Mesendoderm (in vitro differentiated cells): ENCODE measurements at regions not wholly inside any gene's neighbourhood (a gene's known extent, or its start where the extent isn't known, plus 50 kb on each side); places are given as distances from the start of the nearest gene placed in this dataset.
A peak's percentile ranks its signal among the peaks of the same experiment; 100 is the strongest.
"Not testable (repeated sequence)": the region's sequence is repeated elsewhere in the genome, so short reads cannot be mapped to it uniquely, and the experiment has no call there.

ENCODE experiments used
- DNase-seq: peaks from one replicate; pipeline ENCODE4 v3.0.0; 2013
- H2AK5ac ChIP-seq: 2 replicates; pipeline ENCODE4 v1.6.1; 2013; ENCODE audit warnings: low read length, inconsistent platforms
- H2BK120ac ChIP-seq: 2 replicates; pipeline ENCODE4 v1.6.1; 2013; ENCODE audit warnings: low read depth, mild to moderate bottlenecking, low read length, moderate library complexity, mixed read lengths
- H2BK15ac ChIP-seq: replicated peaks from 2 replicates; pipeline ENCODE4 v1.6.1; 2013; ENCODE audit warnings: low read depth, mild to moderate bottlenecking, moderate library complexity
- H2BK5ac ChIP-seq: 2 replicates; pipeline ENCODE4 v1.6.1; 2013; ENCODE audit warnings: low read length, inconsistent platforms
- H3K18ac ChIP-seq: 2 replicates; pipeline ENCODE4 v1.6.1; 2013; ENCODE audit warnings: mild to moderate bottlenecking, low read length, mixed read lengths
- H3K23ac ChIP-seq: one replicate; pipeline ENCODE4 v1.6.1; 2013; ENCODE audit warnings: low read length
- H3K27ac ChIP-seq: 2 replicates; pipeline ENCODE4 v1.5.1; 2013; ENCODE audit warnings: low read depth, mild to moderate bottlenecking, inconsistent platforms, low read length, moderate library complexity
- H3K27me3 ChIP-seq: 2 replicates; pipeline ENCODE4 v1.6.1; 2013; ENCODE audit warnings: low read length, control low read depth, mild to moderate bottlenecking, inconsistent platforms; ENCODE audit not compliant: insufficient read depth, poor library complexity
- H3K36me3 ChIP-seq: 2 replicates; pipeline ENCODE4 v1.6.1; 2013; ENCODE audit warnings: low read length, inconsistent platforms; ENCODE audit not compliant: control insufficient read depth, insufficient read depth
- H3K4ac ChIP-seq: one replicate; pipeline ENCODE4 v1.6.1; 2013; ENCODE audit warnings: low read depth, mild to moderate bottlenecking, low read length, moderate library complexity
- H3K4me1 ChIP-seq: 2 replicates; pipeline ENCODE4 v1.6.1; 2013; ENCODE audit warnings: low read depth, low read length, inconsistent platforms; ENCODE audit not compliant: control insufficient read depth
- H3K4me2 ChIP-seq: 2 replicates; pipeline ENCODE4 v1.6.1; 2013; ENCODE audit warnings: low read length
- H3K4me3 ChIP-seq: 2 replicates; pipeline ENCODE4 v1.5.1; 2013; ENCODE audit warnings: mild to moderate bottlenecking, low read length
- H3K56ac ChIP-seq: one replicate; pipeline ENCODE4 v1.6.1; 2013; ENCODE audit warnings: low read length
- H3K79me1 ChIP-seq: 2 replicates; pipeline ENCODE4 v1.6.1; 2013; ENCODE audit warnings: low read length, inconsistent platforms
- H3K79me2 ChIP-seq: 2 replicates; pipeline ENCODE4 v1.6.1; 2013; ENCODE audit warnings: mild to moderate bottlenecking, low read length; ENCODE audit not compliant: control insufficient read depth, insufficient read depth
- H3K9ac ChIP-seq: 2 replicates; pipeline ENCODE4 v1.6.1; 2013; ENCODE audit warnings: low read length, inconsistent platforms
- H4K5ac ChIP-seq: one replicate; pipeline ENCODE4 v1.6.1; 2013; ENCODE audit warnings: low read length
- H4K8ac ChIP-seq: one replicate; pipeline ENCODE4 v1.6.1; 2013; ENCODE audit warnings: low read depth, mild to moderate bottlenecking, control low read depth, low read length, moderate library complexity
- WGBS: extraction: QIAGEN DNeasy Blood & Tissue Kit; methylation state at CpG from one replicate; pipeline ENCODE4 v1.1.7; 2013; ENCODE audit warnings: low lambda C conversion rate, missing lambda C conversion rate; ENCODE audit not compliant: insufficient coverage; ENCODE audit errors: extremely low coverage; 5-methylcytosine and 5-hydroxymethylcytosine counted together

DNA sequence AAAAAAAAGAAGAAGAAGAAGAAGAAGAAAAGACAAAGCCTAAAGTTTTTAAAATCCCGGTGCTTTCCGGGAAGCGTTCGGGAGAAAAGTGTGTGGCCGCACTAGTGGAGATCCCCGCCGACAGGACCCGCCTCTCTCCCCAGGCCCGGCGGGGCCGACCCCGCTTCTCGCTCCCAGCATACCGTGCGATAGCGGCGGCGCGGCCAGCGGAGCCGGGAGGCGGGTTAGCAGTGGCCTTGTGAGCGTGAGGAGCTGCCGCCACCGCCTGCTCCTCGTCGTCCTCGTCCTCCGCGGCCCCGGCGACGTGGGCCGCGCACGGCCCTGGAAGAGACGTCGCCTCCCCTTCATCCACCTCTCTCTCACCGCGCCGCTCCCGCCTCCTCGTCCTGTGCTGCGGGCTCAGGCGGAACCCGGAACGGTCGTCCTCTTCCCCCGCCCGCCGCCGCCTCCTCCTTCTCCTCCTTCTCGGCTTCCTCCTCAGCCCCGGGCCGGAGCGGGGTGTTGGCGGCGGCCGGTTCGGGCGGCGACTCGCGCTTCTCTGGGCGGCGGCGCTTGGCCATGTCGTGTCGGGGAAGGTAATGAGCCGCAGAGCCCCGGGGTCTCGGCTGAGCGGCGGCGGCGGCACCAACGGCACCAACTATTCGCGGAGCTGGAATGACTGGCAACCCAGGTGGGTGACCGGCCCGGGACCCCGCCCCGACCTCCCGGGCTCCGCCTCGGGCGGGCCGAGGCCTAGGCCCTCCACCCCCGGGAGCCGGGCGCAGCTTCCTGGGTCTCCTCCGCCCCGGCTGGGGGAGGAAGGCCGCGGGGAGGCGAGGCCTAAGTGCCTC is 62.6 kb upstream of the CDR2 start:
- H2AK5ac ChIP-seq, H2BK15ac ChIP-seq, H2BK5ac ChIP-seq, H4K8ac ChIP-seq, H3K23ac ChIP-seq, H3K4me1 ChIP-seq, H3K79me1 ChIP-seq, H4K5ac ChIP-seq, H3K36me3 ChIP-seq, H3K27me3 ChIP-seq, H2BK120ac ChIP-seq, H3K4me2 ChIP-seq, H3K79me2 ChIP-seq: not testable (repeated sequence)
- Histone ChIP-seq H3K9ac (peak overlapping the region; percentile 86), H3K56ac (peak overlapping the region; percentile 96), H3K18ac (peak overlapping the region; percentile 97), H3K4ac (peak overlapping the region; percentile 6), H3K27ac (peak overlapping the region; percentile 98), H3K4me3 (peak overlapping the region; percentile 59)
- WGBS = no CpG with 5 or more reads among the region's 96 CpGs
- DNase-seq = peak; percentile 86

DNA sequence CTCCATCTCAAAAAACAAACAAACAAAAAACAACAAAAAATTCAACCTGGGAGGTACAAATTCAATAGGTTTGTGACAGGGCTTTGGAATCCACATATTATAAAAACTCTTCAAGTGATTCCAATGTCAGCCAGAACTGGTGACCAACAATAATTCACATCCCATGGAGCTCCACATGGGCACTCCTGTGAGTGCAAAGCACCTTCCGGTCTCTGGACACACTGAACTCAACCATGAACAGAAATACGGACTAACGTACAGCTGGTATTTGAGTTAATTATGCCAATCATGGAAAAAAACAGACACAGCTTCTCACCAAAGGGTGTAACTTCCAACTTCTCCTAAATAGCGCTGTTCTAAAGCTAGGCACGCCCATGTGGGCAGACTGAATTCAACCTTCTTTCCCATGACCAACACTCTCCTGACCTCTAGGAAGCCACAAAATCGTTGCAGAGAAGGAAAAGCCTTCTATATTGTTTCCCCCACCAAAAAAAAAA is 62.0 kb upstream of the CDR2 start:
- H3K4me3 ChIP-seq, H3K56ac ChIP-seq, H2BK120ac ChIP-seq, H3K4ac ChIP-seq, H3K27ac ChIP-seq, H3K23ac ChIP-seq, H3K18ac ChIP-seq, H3K4me1 ChIP-seq, H3K27me3 ChIP-seq, H3K36me3 ChIP-seq, H3K4me2 ChIP-seq, H2AK5ac ChIP-seq, H4K5ac ChIP-seq, H4K8ac ChIP-seq, H3K9ac ChIP-seq, H3K79me2 ChIP-seq, H3K79me1 ChIP-seq, H2BK5ac ChIP-seq, H2BK15ac ChIP-seq, DNase-seq: not testable (repeated sequence)
- WGBS = no CpG with 5 or more reads among the region's 6 CpGs

DNA sequence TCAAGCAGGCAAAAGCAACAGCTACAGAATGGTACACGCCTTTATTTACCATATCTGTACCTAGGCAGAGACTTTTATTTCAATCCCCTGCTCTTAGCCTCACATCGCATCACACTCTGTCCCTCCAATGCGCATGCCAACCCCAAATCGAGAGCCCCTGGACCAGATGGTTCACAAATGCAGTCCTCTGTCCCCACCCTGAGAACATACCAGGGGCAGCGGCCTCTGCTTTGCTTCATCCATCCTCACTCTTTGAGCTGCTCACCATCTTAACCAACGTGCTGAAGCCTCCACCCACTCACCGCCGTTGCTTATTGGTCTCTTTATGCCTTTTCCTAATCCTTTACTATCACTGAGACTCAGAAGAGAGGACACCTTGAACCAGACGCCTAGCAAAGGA is 56.9 kb upstream of the CDR2 start:
- H3K27me3 ChIP-seq, H4K8ac ChIP-seq, DNase-seq, H3K36me3 ChIP-seq, H3K27ac ChIP-seq, H3K4me2 ChIP-seq, H3K79me1 ChIP-seq, H3K4ac ChIP-seq, H3K9ac ChIP-seq, H3K18ac ChIP-seq, H2BK15ac ChIP-seq, H3K23ac ChIP-seq, H2AK5ac ChIP-seq, H3K4me3 ChIP-seq, H2BK120ac ChIP-seq, H2BK5ac ChIP-seq, H3K4me1 ChIP-seq, H3K79me2 ChIP-seq, H4K5ac ChIP-seq, H3K56ac ChIP-seq: not testable (repeated sequence)
- no CpG with 5 or more reads among the region's 9 CpGs for WGBS

DNA sequence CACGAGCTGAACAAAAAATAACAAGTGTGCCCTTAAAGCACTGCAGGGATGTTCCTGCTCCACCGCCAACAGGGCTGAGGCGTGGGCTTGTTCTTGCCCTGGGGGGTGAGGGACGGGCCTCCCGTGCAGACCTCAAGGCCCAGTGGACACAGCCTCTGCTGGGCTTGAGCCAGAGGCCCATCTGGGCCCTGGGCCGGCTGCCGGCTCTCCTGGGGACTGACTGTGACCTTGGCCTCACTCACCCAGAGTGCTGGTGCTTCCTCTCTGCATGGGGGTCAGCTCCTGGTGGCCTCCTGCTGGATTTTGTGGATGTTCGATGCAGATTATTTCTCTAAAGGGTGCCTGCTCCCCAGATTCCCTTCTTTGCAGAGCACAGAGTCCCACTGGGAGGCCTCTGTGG is 54.2 kb upstream of the CDR2 start:
- no peak overlapping the region for H3K4me2 ChIP-seq
- H2BK5ac ChIP-seq = no peak overlapping the region
- no CpG with 5 or more reads among the region's 8 CpGs for WGBS
- DNase-seq = no peak
- H3K9ac ChIP-seq = no peak overlapping the region
- H3K79me1 ChIP-seq = no peaks in the 10 kb centered on the region
- H2BK120ac ChIP-seq = no peak overlapping the region
- H3K4me1 ChIP-seq = no peaks in the 10 kb centered on the region
- no peak overlapping the region for H2AK5ac ChIP-seq
- H4K8ac ChIP-seq = no peak overlapping the region
- H3K18ac ChIP-seq = no peak overlapping the region
- H3K36me3 ChIP-seq = peaks cover 2% of the 10 kb centered on the region
- no peak overlapping the region for H4K5ac ChIP-seq
- no peak overlapping the region for H3K4me3 ChIP-seq
- no peak overlapping the region for H3K27ac ChIP-seq
- H3K23ac ChIP-seq = no peak overlapping the region
- no peaks in the 10 kb centered on the region for H3K79me2 ChIP-seq
- H3K56ac ChIP-seq = no peak overlapping the region
- no peak overlapping the region for H3K4ac ChIP-seq
- no peaks in the 10 kb centered on the region for H3K27me3 ChIP-seq
- H2BK15ac ChIP-seq = no peak overlapping the region

DNA sequence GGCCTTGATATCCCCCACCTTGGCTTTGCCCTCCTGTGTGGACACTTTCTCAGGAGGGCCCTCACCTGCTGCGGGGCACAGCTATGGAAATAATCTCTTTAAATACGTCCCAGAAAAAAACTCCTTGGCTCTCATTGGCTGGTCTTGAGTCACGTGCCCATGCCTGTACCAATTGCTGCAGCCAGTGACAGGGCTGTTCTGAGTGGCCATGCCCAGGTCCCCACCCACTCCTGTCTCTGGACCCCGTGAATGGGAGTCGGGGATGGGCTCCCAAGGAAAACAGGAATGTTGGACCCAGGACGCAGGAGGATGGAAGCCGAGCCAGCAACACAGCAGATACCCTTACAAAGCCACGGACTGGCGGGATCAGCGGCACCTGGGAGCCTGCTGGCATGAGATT is 53.1 kb upstream of the CDR2 start:
- H3K18ac ChIP-seq = no peak overlapping the region
- no peak overlapping the region for H2BK15ac ChIP-seq

DNA sequence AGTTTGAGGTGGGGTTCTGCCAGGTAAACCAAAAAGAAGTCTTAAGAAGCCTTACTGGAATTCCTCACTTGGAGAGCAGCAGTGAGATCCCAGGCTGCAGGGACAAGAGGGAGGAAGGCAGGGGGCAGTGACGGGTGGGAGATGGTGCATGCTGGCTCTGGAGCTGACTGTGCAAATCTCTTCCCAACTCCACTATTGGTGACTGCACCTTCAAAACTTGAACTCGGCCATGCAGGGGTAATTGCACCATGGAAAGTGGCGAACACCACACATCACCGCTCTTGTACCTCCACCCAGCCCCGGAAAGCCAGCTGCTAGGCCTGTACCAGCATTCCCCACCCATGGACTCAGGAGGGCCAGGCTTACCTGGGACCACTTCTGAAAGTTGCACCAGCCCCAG is 51.4 kb upstream of the CDR2 start:
- Histone ChIP-seq H3K56ac (no peak overlapping the region), H2BK120ac (no peak overlapping the region), H4K5ac (no peak overlapping the region), H2BK15ac (no peak overlapping the region), H3K27me3 (no peaks in the 10 kb centered on the region), H3K18ac (no peak overlapping the region), H3K36me3 (peaks cover 2% of the 10 kb centered on the region), H3K79me1 (no peaks in the 10 kb centered on the region), H3K4me1 (no peaks in the 10 kb centered on the region), H4K8ac (no peak overlapping the region), H3K4ac (no peak overlapping the region), H3K23ac (no peak overlapping the region), H3K4me3 (no peak overlapping the region), H3K4me2 (no peak overlapping the region), H2AK5ac (no peak overlapping the region), H2BK5ac (no peak overlapping the region), H3K27ac (no peak overlapping the region), H3K9ac (no peak overlapping the region), H3K79me2 (no peaks in the 10 kb centered on the region)
- no CpG with 5 or more reads among the region's 5 CpGs for WGBS
- DNase-seq = no peak

More for the DNA sequence above, 53.1 kb upstream of the CDR2 start:
- H3K56ac ChIP-seq = no peak overlapping the region
- no peaks in the 10 kb centered on the region for H3K4me1 ChIP-seq
- no peaks in the 10 kb centered on the region for H3K79me2 ChIP-seq
- H3K9ac ChIP-seq = no peak overlapping the region
- no peak overlapping the region for H3K4me2 ChIP-seq
- no peak overlapping the region for H2AK5ac ChIP-seq
- H3K23ac ChIP-seq = no peak overlapping the region
- H2BK120ac ChIP-seq = no peak overlapping the region
- H4K8ac ChIP-seq = no peak overlapping the region
- no peak overlapping the region for H3K27ac ChIP-seq
- no peak overlapping the region for H3K4ac ChIP-seq
- DNase-seq = no peak
- H3K27me3 ChIP-seq = no peaks in the 10 kb centered on the region
- H2BK5ac ChIP-seq = no peak overlapping the region
- no peaks in the 10 kb centered on the region for H3K79me1 ChIP-seq
- peaks cover 2% of the 10 kb centered on the region for H3K36me3 ChIP-seq
- no CpG with 5 or more reads among the region's 10 CpGs for WGBS
- H4K5ac ChIP-seq = no peak overlapping the region
- no peak overlapping the region for H3K4me3 ChIP-seq
